Activated naive CD8-positive, alpha-beta T cell treated with anti-CD3 and anti-CD28 coated beads, Interleukin-2, amount 50 U/mL, for 24 hours (primary cell): ENCODE measurements at regions not wholly inside any gene's neighbourhood (a gene's known extent, or its start where the extent isn't known, plus 50 kb on each side); places are given as distances from the start of the nearest gene placed in this dataset.

Experiments used
- ATAC-seq: fragments of 150-1000 bp; cut with Tn5 transposase; one replicate; pipeline ENCODE4 v1.10.0; 2021
- DNase-seq: peaks from one replicate; pipeline ENCODE4 v3.0.0; 2021
- H3K27ac Mint-ChIP-seq: one replicate; pipeline ENCODE4 v1.8.0; 2021; ENCODE audit warnings: mild to moderate bottlenecking, mixed read lengths
- H3K27me3 Mint-ChIP-seq: one replicate; pipeline ENCODE4 v1.8.0; 2021; ENCODE audit warnings: mixed read lengths
- H3K36me3 Mint-ChIP-seq: one replicate; pipeline ENCODE4 v1.8.0; 2021; ENCODE audit warnings: low read depth, mixed read lengths
- H3K4me1 Mint-ChIP-seq: one replicate; pipeline ENCODE4 v1.8.0; 2021; ENCODE audit warnings: mixed read lengths
- H3K4me3 Mint-ChIP-seq: one replicate; pipeline ENCODE4 v1.8.0; 2021; ENCODE audit warnings: mild to moderate bottlenecking, moderate library complexity, mixed read lengths
- H3K9me3 Mint-ChIP-seq: one replicate; pipeline ENCODE4 v1.8.0; 2021; ENCODE audit warnings: mixed read lengths

DNA sequence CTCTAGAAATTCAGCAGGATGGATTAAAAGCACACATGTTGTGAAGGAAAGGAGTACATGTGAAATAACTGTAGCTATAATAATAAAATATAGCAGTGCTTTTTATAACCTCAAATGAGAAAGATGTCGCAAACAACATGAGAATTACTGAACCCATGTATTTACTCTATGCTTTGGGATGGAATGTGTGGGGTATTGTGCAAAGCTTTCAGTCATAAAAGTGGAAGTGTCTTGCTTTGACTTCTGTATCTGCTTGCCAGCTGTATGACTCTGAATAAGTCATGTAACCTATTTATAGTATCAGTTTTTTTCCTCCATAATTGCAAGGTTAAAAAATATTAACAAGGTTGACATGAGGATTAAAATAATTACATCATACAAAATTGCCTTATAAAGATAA is 519.3 kb upstream of the CADM2 start:
- ATAC-seq, result no peak
- H3K27me3 Mint-ChIP-seq, result no peaks in the 10 kb centered on the region
- H3K4me3 Mint-ChIP-seq, result no peak overlapping the region
- no peaks in the 10 kb centered on the region for H3K4me1 Mint-ChIP-seq
- no peak overlapping the region for H3K27ac Mint-ChIP-seq
- no peaks in the 10 kb centered on the region for H3K36me3 Mint-ChIP-seq
- H3K9me3 Mint-ChIP-seq, result peaks cover 4% of the 10 kb centered on the region
- no peak for DNase-seq

DNA sequence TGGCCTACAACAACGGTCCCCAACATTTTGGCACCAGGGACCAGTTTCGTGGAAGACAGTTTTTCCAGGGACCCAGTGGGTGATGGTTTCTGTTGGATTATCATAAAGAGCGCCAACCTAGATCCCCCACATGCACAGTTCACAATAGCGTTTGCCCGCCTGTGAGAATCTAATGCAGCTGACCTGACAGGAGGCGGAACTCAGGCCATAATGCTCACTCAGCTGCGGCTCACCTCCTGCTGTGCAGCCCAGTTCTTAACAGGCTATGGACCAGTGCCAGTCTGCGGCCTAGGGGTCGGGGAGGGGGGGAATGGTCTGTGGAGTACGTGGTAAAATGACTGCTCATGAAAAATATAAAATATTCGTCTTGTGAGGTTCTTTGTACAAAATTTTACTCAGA is 518.5 kb upstream of the CADM2 start:
- no peaks in the 10 kb centered on the region for H3K27me3 Mint-ChIP-seq
- DNase-seq, result no peak
- H3K27ac Mint-ChIP-seq, result no peak overlapping the region
- no peak overlapping the region for H3K4me3 Mint-ChIP-seq
- H3K9me3 Mint-ChIP-seq, result peaks cover 8% of the 10 kb centered on the region
- H3K4me1 Mint-ChIP-seq, result no peaks in the 10 kb centered on the region
- no peak for ATAC-seq
- no peaks in the 10 kb centered on the region for H3K36me3 Mint-ChIP-seq

DNA sequence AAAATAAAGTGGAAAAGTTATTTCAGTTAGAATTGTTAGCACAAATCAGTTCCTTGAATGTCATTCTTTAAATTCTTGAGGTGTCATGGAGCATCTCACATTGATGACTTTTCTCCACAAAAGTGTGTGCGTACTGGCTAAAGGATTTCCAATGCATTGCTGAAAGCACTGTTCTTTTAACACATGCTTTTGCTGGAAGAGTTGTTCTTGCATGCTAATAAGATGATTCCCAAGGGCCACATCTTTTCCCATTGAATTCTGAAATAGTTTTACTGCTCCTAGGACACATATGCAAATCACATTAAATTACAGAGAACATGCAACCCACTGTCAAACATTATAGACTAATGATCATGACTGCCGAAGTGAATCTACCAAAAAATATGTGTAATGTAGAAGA is 516.3 kb upstream of the CADM2 start:
- DNase-seq, result no peak
- no peak for ATAC-seq
- H3K27ac Mint-ChIP-seq, result no peak overlapping the region
- H3K27me3 Mint-ChIP-seq, result no peaks in the 10 kb centered on the region
- no peaks in the 10 kb centered on the region for H3K4me1 Mint-ChIP-seq
- H3K4me3 Mint-ChIP-seq, result no peak overlapping the region
- no peaks in the 10 kb centered on the region for H3K36me3 Mint-ChIP-seq
- peaks cover 17% of the 10 kb centered on the region for H3K9me3 Mint-ChIP-seq

DNA sequence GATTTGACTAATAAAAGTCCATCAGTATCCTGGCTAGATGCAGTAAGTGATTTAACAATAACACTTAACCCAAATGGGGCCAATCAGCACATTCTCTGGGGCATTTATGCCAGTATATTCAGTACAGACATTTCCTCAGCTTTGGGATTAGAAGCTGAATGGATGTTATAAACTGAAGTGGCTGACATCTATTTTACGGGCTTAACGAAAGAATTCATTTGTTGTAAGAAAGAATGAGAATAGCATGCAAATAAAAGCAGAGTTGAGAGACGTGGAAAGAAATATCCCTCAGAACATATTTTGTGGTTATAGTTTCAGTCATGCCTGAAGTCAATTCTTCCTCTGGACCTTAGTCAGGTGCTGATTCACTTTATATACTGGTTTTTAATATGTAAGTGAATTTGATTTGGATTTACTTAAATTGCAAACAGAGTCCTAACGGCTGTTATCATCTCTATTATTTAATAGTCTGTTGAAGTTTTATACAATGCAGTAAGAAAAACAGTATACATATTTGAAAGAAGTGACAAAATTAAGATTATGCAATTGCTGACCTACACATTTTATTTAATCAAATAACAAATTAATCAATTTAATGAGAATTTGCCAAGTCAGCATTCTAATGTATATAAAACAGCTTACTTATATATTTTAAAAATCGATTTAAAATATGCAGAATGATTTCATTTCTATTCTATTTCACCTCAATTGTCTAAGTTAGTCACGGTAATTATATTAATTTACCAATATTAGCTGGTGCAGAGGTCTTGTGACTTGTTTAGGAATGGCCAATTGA is 513.9 kb upstream of the CADM2 start:
- H3K27ac Mint-ChIP-seq, result no peak overlapping the region
- no peaks in the 10 kb centered on the region for H3K4me1 Mint-ChIP-seq
- H3K9me3 Mint-ChIP-seq, result peaks cover 20% of the 10 kb centered on the region
- DNase-seq, result no peak
- ATAC-seq, result no peak
- H3K36me3 Mint-ChIP-seq, result no peaks in the 10 kb centered on the region
- H3K4me3 Mint-ChIP-seq, result no peak overlapping the region
- no peaks in the 10 kb centered on the region for H3K27me3 Mint-ChIP-seq

DNA sequence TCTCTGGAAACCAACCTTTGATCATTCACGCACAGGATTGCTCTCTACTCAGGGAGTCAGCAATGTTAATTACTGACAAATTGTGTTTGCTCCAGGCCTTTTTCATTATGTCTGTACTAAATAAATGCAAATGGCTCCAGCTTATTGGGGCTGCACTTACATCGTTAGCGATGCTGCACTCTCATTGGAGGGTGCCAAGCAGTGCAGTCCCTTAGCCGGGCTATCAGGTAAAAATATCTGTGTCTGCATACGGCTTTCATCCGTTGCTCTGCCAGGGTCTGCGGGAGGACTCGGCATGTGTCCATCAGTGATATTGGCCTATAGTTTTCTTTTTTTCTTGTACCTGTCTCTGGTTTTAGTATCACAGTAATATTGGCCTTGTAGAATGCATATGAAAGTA is 471.5 kb upstream of the CADM2 start:
- H3K9me3 Mint-ChIP-seq, result peaks cover 16% of the 10 kb centered on the region

DNA sequence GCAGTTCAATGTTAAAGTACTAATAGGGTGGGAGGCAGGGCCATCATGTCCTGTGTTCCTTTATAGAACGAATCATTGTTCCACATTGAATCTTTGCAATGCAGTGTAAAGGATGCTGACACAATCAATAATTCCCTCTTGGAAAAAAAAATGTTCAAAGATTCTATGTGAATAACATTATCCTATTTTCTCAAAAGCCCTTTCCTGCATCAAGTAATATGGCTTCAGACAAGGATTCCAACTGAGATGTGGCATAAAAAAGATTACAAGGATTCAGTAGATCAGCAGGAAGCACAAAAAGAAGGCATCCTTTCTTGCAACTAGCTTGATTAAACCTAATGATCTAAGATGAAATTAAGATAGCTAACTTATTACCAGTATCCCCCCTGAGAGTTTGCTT is 454.0 kb upstream of the CADM2 start:
- Mint-ChIP-seq H3K4me1 (no peaks in the 10 kb centered on the region), H3K36me3 (no peaks in the 10 kb centered on the region), H3K9me3 (peaks cover 14% of the 10 kb centered on the region), H3K27ac (no peak overlapping the region), H3K27me3 (no peaks in the 10 kb centered on the region), H3K4me3 (no peak overlapping the region)
- ATAC-seq, result no peak
- DNase-seq, result no peak

More for the DNA sequence above, 471.5 kb upstream of the CADM2 start:
- ATAC-seq (no peak), DNase-seq (no peak)
- Mint-ChIP-seq H3K4me1 (no peaks in the 10 kb centered on the region), H3K27me3 (no peaks in the 10 kb centered on the region), H3K4me3 (no peak overlapping the region), H3K27ac (no peak overlapping the region), H3K36me3 (no peaks in the 10 kb centered on the region)

DNA sequence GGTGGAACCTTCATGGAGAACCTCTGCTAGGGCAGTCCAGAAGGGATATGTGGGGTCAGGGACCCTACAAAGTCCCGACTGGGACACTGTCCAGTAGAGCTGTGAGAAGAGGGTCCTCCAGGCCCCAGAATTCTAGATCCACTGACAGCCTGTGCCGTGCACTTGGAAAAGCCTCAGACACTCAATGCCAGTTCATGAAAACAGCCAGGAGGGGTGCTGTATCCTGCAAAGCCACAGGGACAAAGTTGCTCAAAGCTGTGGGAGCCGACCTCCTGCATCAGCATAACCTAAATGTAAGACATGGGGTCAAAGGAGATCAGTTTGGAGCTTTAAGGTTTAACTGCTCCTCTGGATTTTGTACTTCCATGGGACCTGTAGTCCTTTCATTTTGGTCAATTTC is 448.8 kb upstream of the CADM2 start:
- no peaks in the 10 kb centered on the region for H3K36me3 Mint-ChIP-seq
- ATAC-seq (no peak), DNase-seq (no peak)
- H3K27me3 Mint-ChIP-seq, result no peaks in the 10 kb centered on the region
- H3K27ac Mint-ChIP-seq, result no peak overlapping the region
- H3K9me3 Mint-ChIP-seq, result peaks cover 7% of the 10 kb centered on the region
- no peak overlapping the region for H3K4me3 Mint-ChIP-seq
- no peaks in the 10 kb centered on the region for H3K4me1 Mint-ChIP-seq

DNA sequence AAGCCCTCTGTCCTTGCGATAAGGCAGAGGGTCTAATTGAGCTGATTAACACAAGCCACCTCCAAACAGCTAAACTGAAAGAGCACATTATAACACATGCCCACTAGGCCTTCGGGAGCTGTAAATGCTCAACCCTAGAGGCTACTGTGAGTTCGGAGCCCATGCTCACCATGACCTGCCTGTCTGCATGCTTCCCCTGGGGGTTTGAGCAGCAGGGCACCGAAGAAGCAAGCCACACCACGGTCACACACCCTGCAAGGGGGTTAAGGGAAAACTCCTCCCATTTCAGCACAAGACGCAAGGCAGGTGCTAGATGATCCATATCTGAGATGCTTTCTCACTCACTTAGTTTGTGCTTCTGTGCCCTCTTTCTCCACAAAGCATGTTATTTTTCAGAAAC is 435.9 kb upstream of the CADM2 start:
- Mint-ChIP-seq H3K27me3 (no peaks in the 10 kb centered on the region), H3K9me3 (peaks cover 12% of the 10 kb centered on the region), H3K36me3 (no peaks in the 10 kb centered on the region), H3K4me1 (no peaks in the 10 kb centered on the region), H3K4me3 (no peak overlapping the region), H3K27ac (no peak overlapping the region)
- no peak for DNase-seq
- ATAC-seq, result no peak

DNA sequence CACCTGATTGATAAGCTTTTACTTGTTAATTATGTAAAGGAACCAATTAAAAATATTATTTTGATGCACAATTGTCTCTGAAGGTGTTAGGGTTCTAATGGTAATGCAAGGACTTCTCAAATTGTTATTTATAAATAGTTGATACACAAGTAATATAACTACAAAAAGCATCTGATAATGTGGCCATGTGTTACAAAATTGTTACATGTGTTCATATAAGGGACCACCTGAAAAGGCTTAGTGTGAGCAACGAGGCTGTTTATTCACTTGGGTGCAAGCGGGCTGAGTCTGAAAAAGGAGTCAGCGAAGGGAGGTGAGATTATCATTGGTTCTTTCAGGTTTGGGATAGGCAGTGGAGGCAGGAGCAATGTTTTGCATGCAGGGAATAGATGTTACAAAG is 421.9 kb upstream of the CADM2 start:
- Mint-ChIP-seq H3K27me3 (no peaks in the 10 kb centered on the region), H3K9me3 (peaks cover 24% of the 10 kb centered on the region)

DNA sequence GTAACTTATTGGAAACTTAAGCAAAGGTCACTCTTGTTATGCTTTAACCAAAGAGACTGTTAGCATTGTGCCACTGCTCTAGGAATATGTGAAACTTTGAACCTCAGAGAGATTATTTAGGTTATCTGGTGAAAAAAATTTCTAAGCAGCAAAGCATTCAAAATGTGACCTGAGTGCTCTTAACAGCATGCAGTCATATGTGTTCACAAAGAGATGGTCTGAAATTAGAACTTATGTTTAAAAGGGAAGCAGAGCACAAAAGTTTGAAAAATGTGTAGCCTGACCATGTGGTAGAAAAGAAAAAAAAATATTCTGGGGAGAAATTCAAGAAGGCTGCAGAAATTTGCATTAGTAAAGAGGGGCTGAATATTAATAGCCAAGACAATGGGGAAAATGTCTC is 420.2 kb upstream of the CADM2 start:
- DNase-seq, result no peak
- no peak for ATAC-seq
- H3K27ac Mint-ChIP-seq, result no peak overlapping the region
- H3K4me1 Mint-ChIP-seq, result no peaks in the 10 kb centered on the region
- H3K4me3 Mint-ChIP-seq, result no peak overlapping the region
- H3K36me3 Mint-ChIP-seq, result no peaks in the 10 kb centered on the region
- peaks cover 17% of the 10 kb centered on the region for H3K9me3 Mint-ChIP-seq
- no peaks in the 10 kb centered on the region for H3K27me3 Mint-ChIP-seq

More for the DNA sequence above, 421.9 kb upstream of the CADM2 start:
- Mint-ChIP-seq H3K36me3 (no peaks in the 10 kb centered on the region), H3K4me1 (no peaks in the 10 kb centered on the region), H3K27ac (no peak overlapping the region), H3K4me3 (no peak overlapping the region)
- no peak for DNase-seq
- ATAC-seq, result no peak

DNA sequence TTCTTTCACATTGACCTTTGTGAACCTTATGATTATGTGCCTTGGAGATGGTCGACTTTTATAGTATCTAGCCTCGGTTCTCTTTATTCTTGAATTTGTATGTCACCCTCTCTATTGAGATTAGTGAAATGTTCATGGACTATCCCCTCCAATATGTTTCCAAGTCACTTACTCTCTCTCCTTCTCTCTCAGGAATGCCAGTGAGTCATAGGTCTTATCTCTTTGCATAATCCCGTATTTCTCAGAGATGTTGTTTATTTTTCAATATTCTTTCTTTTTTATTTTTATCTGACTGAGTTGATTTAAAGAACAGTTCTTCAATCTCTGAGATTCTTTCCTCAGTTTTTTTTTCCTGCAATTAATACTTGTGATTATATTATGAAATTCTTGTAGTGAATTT is 411.6 kb upstream of the CADM2 start:
- Mint-ChIP-seq H3K4me3 (no peak overlapping the region), H3K27me3 (no peaks in the 10 kb centered on the region), H3K9me3 (peaks cover 8% of the 10 kb centered on the region), H3K36me3 (no peaks in the 10 kb centered on the region), H3K27ac (no peak overlapping the region), H3K4me1 (no peaks in the 10 kb centered on the region)
- DNase-seq (no peak), ATAC-seq (no peak)

DNA sequence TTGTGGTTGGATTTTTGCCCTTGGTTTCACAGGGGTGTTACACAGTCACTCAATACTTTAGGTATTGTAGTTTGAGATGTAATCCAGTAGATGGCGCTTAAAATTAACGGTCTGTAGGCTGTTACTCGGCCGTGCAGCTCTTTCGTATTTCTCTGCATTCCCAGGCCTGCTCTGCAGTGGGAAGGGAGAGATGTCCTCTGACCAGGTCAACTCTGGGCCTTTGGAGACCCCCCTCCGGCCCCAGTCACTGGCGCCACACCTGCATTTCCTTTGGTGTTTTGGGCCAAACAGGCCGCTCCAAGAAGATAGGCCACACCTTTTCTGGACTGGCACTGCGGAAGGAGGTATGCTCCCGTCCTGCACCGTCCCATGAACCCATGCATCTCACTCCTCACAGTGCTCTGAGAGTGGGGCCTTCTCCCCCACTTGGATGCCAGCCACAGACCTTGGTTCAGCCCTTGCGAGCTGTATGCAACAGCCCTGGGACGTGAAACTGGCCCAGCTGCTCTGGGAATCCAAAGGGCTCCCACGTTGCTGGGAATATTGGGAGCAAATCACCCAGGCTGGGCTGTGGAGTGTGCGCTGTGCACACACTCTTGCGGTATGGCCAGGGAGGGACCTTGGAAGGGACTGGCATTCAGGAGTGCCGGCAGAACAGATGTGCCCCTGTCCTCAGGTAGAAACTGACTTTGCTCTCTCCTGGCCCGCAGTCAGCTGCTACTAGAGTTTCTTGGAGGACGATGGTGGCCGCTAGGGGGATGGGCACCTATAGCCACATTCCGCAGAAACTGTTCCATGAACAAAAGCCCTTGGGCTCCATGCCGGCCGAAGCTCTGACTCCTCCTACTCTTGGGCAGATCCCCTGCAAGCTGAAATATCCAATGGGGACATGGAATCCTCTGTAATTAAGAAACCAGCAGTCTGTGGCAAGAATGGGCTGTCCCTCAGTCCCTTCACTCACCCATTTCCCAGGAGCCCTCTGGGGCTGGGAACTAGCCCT is 410.5 kb upstream of the CADM2 start:
- Mint-ChIP-seq H3K4me1 (no peaks in the 10 kb centered on the region), H3K4me3 (no peak overlapping the region), H3K36me3 (no peaks in the 10 kb centered on the region), H3K9me3 (peaks cover 8% of the 10 kb centered on the region), H3K27ac (no peak overlapping the region), H3K27me3 (no peaks in the 10 kb centered on the region)
- no peak for DNase-seq
- peak; percentile 40 for ATAC-seq

DNA sequence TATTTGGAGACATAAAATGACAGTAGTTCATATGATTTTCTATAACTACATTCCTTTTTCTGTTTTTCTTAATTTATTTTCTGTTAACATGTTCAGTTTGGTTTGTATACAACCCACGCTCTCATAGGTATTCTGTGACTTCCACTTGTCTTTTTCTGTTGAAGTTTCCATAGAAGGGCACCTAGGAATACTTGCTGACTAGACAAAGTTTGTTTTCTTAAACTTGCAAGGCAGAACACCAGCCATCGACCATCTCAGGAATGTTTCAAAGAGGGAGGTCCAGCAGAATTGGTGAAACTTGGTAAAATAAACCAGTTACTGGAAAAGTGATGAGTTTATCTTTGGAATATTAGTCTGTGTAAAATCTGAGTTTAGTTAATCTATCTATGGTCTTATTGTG is 403.2 kb upstream of the CADM2 start:
- Mint-ChIP-seq H3K27me3 (no peaks in the 10 kb centered on the region), H3K36me3 (no peaks in the 10 kb centered on the region), H3K4me3 (no peak overlapping the region), H3K27ac (no peak overlapping the region), H3K4me1 (no peaks in the 10 kb centered on the region), H3K9me3 (no peaks in the 10 kb centered on the region)
- ATAC-seq, result no peak
- no peak for DNase-seq

DNA sequence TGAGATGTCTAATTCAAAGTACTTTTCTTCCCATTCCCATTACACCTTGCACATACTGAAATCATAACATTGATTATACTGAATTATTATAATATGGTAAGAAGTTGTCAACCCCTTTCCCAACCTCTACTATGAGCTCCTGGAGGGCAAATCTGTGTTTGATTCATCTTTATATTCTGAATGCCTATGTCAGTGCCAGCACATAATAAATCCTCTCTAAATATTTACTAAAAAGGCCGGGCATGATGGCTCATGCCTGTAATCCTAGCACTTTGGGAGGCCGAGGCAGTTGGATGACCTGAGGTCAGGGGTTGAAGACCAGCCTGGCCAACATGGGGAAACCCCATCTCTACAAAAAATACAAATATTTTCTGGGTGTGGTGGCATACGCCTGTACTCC is 392.5 kb upstream of the CADM2 start:
- Mint-ChIP-seq H3K27ac (no peak overlapping the region), H3K4me3 (no peak overlapping the region)

DNA sequence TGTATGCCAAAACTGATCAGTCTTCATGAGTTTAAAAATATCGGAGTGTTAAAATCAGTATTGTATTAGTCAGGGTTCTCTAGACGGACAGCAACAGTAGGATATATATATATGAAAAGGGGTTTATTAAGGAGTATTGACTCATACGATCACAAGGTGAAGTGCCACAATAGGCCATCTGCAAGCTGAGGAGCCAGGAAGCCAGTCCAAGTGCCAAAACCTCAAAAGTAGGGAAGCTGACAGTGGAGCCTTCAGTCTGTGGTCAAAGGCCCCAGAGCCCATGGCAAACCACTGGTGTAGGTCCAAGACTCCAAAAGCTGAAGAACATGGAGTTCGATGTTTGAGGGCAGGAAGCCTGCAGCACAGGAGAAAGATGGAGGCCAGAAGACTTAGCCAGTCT is 391.0 kb upstream of the CADM2 start:
- Mint-ChIP-seq H3K9me3 (peaks cover 10% of the 10 kb centered on the region), H3K4me3 (no peak overlapping the region), H3K36me3 (no peaks in the 10 kb centered on the region), H3K4me1 (no peaks in the 10 kb centered on the region), H3K27me3 (no peaks in the 10 kb centered on the region), H3K27ac (no peak overlapping the region)
- ATAC-seq, result no peak
- no peak for DNase-seq

More for the DNA sequence above, 392.5 kb upstream of the CADM2 start:
- H3K36me3 Mint-ChIP-seq, result no peaks in the 10 kb centered on the region
- H3K27me3 Mint-ChIP-seq, result no peaks in the 10 kb centered on the region
- H3K9me3 Mint-ChIP-seq, result peaks cover 4% of the 10 kb centered on the region
- no peaks in the 10 kb centered on the region for H3K4me1 Mint-ChIP-seq
- ATAC-seq (no peak), DNase-seq (no peak)
